Uterus (tissue), 3 donors: ENCODE measurements at regions not wholly inside any gene's neighbourhood (a gene's known extent, or its start where the extent isn't known, plus 50 kb on each side); places are given as distances from the start of the nearest gene placed in this dataset.

Source experiments
- DNase-seq, 2 donors: peaks; one replicate each; pipeline ENCODE4 v3.0.0-alpha.2; 2019 to 2020
- H3K27ac ChIP-seq, 2 donors: fragments of 200-600 bp; sonication (generic); 1 replicate in 1 of 2; 2 replicates in 1 of 2; pipeline ENCODE4 v1.5.1; 2016 to 2018
- H3K27me3 ChIP-seq, 2 donors: fragments of 200-600 bp; sonication (generic); one replicate each; pipeline ENCODE4 v1.5.1; 2018 to 2019; ENCODE audit warnings: control low read depth in 1 of 2
- H3K36me3 ChIP-seq, 2 donors: fragments of 200-600 bp; sonication (generic); one replicate each; pipeline ENCODE4 v1.5.1; 2019; ENCODE audit warnings: control low read depth in 1 of 2
- H3K4me1 ChIP-seq, 2 donors: fragments of 200-600 bp; sonication (generic); one replicate each; pipeline ENCODE4 v1.5.1; 2018 to 2019; ENCODE audit warnings: control low read depth in 1 of 2
- H3K4me3 ChIP-seq, 2 donors: fragments of 200-600 bp; sonication (generic); 1 replicate in 1 of 2; 2 replicates in 1 of 2; pipeline ENCODE4 v1.5.1; 2018 to 2019; ENCODE audit warnings: mild to moderate bottlenecking in 1 of 2
- H3K9me3 ChIP-seq, 2 donors: fragments of 200-600 bp; sonication (generic); one replicate each; pipeline ENCODE4 v1.5.1; 2019; ENCODE audit warnings: control low read depth in 1 of 2
- CTCF ChIP-seq, 4 experiments: fragments of 200-600 bp in 2 of 4; fragments of 450-650 bp in 2 of 4; sonication (generic) in 2 of 4; IDR thresholded peaks; one replicate each; pipeline ENCODE4 v1.5.1; 2016 to 2019; ENCODE audit warnings: antibody characterized with exemption in 4 of 4, mild to moderate bottlenecking in 2 of 4, moderate library complexity in 1 of 4
- POLR2A ChIP-seq, 2 donors: fragments of 450-650 bp; IDR thresholded peaks; one replicate each; pipeline ENCODE4 v1.6.1; 2016; ENCODE audit warnings: antibody characterized with exemption in 2 of 2, mild to moderate bottlenecking in 1 of 2, moderate library complexity in 1 of 2
- intact Hi-C: fragments of 100-400 bp; cut with DNase I; formaldehyde crosslinking; loops from one replicate; pipeline ENCODE4 v1.15.1; 2023; ENCODE audit warnings: low total_unique reads
- donor health status: DM: yes; HTN: yes; CAD: no.

GRCh38 chr13:26977541-26977940 lies 194.1 kb downstream of the USP12 start:
- no peak overlapping the region for H3K27ac ChIP-seq
- H3K4me3 ChIP-seq, result no peak overlapping the region
- H3K9me3 ChIP-seq, result no peaks in the 10 kb centered on the region
- H3K4me1 ChIP-seq, result no peaks in the 10 kb centered on the region
- no peaks in the 10 kb centered on the region for H3K36me3 ChIP-seq
- no peak for TF ChIP-seq POLR2A (IDR thresholded peaks at IDR 0.05)
- TF ChIP-seq CTCF (IDR thresholded peaks at IDR 0.05), result no peak
- intact Hi-C loops, result no loop called here
- DNase-seq, result no peak
- H3K27me3 ChIP-seq, result no peaks in the 10 kb centered on the region

- TF ChIP-seq POLR2A (IDR thresholded peaks at IDR 0.05), result no peak
- TF ChIP-seq CTCF (IDR thresholded peaks at IDR 0.05), result no peak
- Histone ChIP-seq H3K4me3 (no peak overlapping the region), H3K9me3 (no peaks in the 10 kb centered on the region), H3K27me3 (no peaks in the 10 kb centered on the region), H3K27ac (no peak overlapping the region), H3K36me3 (no peaks in the 10 kb centered on the region), H3K4me1 (no peaks in the 10 kb centered on the region)
- intact Hi-C loops, result no loop called here
- no peak for DNase-seq
Measured at GRCh38 chr13:26976313-26976712, 195.3 kb downstream of the USP12 start.

- Histone ChIP-seq H3K36me3 (no peaks in the 10 kb centered on the region), H3K9me3 (no peaks in the 10 kb centered on the region), H3K27ac (no peak overlapping the region), H3K4me1 (no peaks in the 10 kb centered on the region), H3K4me3 (no peak overlapping the region), H3K27me3 (no peaks in the 10 kb centered on the region)
- intact Hi-C loops, result no loop called here
- DNase-seq, result no peak
- no peak for TF ChIP-seq POLR2A (IDR thresholded peaks at IDR 0.05)
- no peak for TF ChIP-seq CTCF (IDR thresholded peaks at IDR 0.05)
Measured at GRCh38 chr13:26973946-26974345, 197.7 kb downstream of the USP12 start.

- no peaks in the 10 kb centered on the region for H3K4me1 ChIP-seq
- no peak overlapping the region for H3K27ac ChIP-seq
- no peaks in the 10 kb centered on the region for H3K9me3 ChIP-seq
- no peaks in the 10 kb centered on the region for H3K27me3 ChIP-seq
- intact Hi-C loops, result no loop called here
- TF ChIP-seq POLR2A (IDR thresholded peaks at IDR 0.05) (no peak), CTCF (IDR thresholded peaks at IDR 0.05) (no peak)
- DNase-seq, result no peak
- no peaks in the 10 kb centered on the region for H3K36me3 ChIP-seq
- H3K4me3 ChIP-seq, result no peak overlapping the region
Measured at GRCh38 chr13:26973295-26973694, 198.3 kb downstream of the USP12 start.

GRCh38 chr13:26971990-26972887 lies 199.4 kb downstream of the USP12 start:
- intact Hi-C loops, result no loop called here
- H3K36me3 ChIP-seq, result no peaks in the 10 kb centered on the region

More at GRCh38 chr13:26971990-26972887, 199.4 kb downstream of the USP12 start:
- no peaks in the 10 kb centered on the region for H3K4me1 ChIP-seq
- H3K27ac ChIP-seq, result no peak overlapping the region
- peak in 1 of 4 experiments; percentile 5 for TF ChIP-seq CTCF (IDR thresholded peaks at IDR 0.05)
- TF ChIP-seq POLR2A (IDR thresholded peaks at IDR 0.05), result no peak
- no peaks in the 10 kb centered on the region for H3K27me3 ChIP-seq
- no peak overlapping the region for H3K4me3 ChIP-seq
- DNase-seq, result no peak
- no peaks in the 10 kb centered on the region for H3K9me3 ChIP-seq
